Body of pancreas (tissue), 4 donors: ENCODE measurements at regions not wholly inside any gene's neighbourhood (a gene's known extent, or its start where the extent isn't known, plus 50 kb on each side); places are given as distances from the start of the nearest gene placed in this dataset.
"Not testable (repeated sequence)": the region's sequence is repeated elsewhere in the genome, so short reads cannot be mapped to it uniquely, and the experiment has no call there.

Experiments used
- ATAC-seq: fragments of 150-250 bp; one replicate; pipeline ENCODE4 v1.9.1; 2016
- DNase-seq, 4 donors: peaks; one replicate each; pipeline ENCODE4 v3.0.0-alpha.2; 2019
- H3K27ac ChIP-seq, 4 donors: fragments of 200-600 bp; sonication (generic); 1 replicate in 3 of 4; 2 replicates in 1 of 4; pipeline versions ENCODE4 v1.5.1 to v1.6.1; 2016 to 2019; ENCODE audit warnings: mild to moderate bottlenecking in 1 of 4, mixed read lengths in 1 of 4, moderate library complexity in 1 of 4
- H3K27me3 ChIP-seq, 2 donors: fragments of 200-600 bp; sonication (generic); one replicate each; pipeline ENCODE4 v1.6.0; 2016; ENCODE audit warnings: mild to moderate bottlenecking in 1 of 2
- H3K36me3 ChIP-seq, 2 donors: fragments of 200-600 bp; sonication (generic); replicated peaks in 1 of 2; 2 replicates each; pipeline ENCODE4 v1.5.1; 2016; ENCODE audit warnings: low read depth in 2 of 2; ENCODE audit not compliant: insufficient read depth in 1 of 2
- H3K4me1 ChIP-seq: fragments of 200-600 bp; sonication (generic); one replicate; pipeline ENCODE4 v1.6.0; 2016
- H3K4me3 ChIP-seq, 2 donors: fragments of 200-600 bp; sonication (generic); 1 replicate in 1 of 2; 2 replicates in 1 of 2; pipeline ENCODE4 v1.5.1; 2016 to 2019
- H3K9me3 ChIP-seq, 3 donors: fragments of 200-600 bp; sonication (generic); 1 replicate in 2 of 3; 2 replicates in 1 of 3; pipeline ENCODE4 v1.5.1; 2016
- POLR2A ChIP-seq, 3 donors: fragments of 450-650 bp; IDR thresholded peaks; one replicate each; pipeline ENCODE4 v1.6.1; 2016; ENCODE audit warnings: antibody characterized with exemption in 3 of 3, mild to moderate bottlenecking in 2 of 3
- WGBS, 2 donors: methylation state at CpG; one replicate each; pipeline ENCODE4 v1.1.5; 2017; 5-methylcytosine and 5-hydroxymethylcytosine counted together
- intact Hi-C: fragments of 100-400 bp; cut with DNase I; formaldehyde crosslinking; loops from one replicate; pipeline ENCODE4 v1.15.1; 2023
- TF ChIP-seq, protein P1 (sequence below), 7 experiments: fragments of 450-650 bp in 4 of 7; fragments of 200-600 bp in 3 of 7; sonication (generic) in 3 of 7; IDR thresholded peaks; one replicate each; pipeline ENCODE4 v1.5.1; 2016 to 2019; ENCODE audit warnings: antibody characterized with exemption in 7 of 7

DNA sequence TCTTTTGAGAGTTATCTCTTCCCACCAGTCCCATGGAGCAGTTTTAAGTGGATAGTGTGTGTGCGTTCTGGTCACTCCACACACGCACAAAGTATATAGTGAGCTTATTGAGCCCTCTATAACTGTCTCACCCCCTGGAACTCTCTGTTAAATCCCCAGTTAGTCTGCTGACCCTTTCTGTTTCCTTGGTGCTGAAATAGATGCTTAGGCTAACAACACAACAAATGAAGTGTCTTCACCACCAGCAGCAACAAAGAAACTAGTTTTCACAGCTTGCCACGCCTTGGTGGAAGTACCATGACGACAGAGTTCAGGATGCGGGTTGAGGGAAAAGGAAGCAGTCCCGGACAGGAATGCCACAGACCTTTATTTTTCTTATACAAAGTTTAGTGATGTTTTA lies 203.5 kb upstream of the TMEFF2 start:
- Histone ChIP-seq H3K4me3 (no peak overlapping the region), H3K27ac (no peak overlapping the region), H3K9me3 (no peaks in the 10 kb centered on the region), H3K27me3 (no peaks in the 10 kb centered on the region), H3K36me3 (no peaks in the 10 kb centered on the region), H3K4me1 (no peaks in the 10 kb centered on the region)
- ATAC-seq = no peak
- DNase-seq = no peak
- TF ChIP-seq POLR2A (IDR thresholded peaks at IDR 0.05) = no peak
- TF ChIP-seq, protein P1, sequence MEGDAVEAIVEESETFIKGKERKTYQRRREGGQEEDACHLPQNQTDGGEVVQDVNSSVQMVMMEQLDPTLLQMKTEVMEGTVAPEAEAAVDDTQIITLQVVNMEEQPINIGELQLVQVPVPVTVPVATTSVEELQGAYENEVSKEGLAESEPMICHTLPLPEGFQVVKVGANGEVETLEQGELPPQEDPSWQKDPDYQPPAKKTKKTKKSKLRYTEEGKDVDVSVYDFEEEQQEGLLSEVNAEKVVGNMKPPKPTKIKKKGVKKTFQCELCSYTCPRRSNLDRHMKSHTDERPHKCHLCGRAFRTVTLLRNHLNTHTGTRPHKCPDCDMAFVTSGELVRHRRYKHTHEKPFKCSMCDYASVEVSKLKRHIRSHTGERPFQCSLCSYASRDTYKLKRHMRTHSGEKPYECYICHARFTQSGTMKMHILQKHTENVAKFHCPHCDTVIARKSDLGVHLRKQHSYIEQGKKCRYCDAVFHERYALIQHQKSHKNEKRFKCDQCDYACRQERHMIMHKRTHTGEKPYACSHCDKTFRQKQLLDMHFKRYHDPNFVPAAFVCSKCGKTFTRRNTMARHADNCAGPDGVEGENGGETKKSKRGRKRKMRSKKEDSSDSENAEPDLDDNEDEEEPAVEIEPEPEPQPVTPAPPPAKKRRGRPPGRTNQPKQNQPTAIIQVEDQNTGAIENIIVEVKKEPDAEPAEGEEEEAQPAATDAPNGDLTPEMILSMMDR (IDR thresholded peaks at IDR 0.05) = no peak
- intact Hi-C loops = no loop called here
- WGBS, 2 donors = 63 to 66% methylated on average over 6 of the region's 6 CpGs

DNA sequence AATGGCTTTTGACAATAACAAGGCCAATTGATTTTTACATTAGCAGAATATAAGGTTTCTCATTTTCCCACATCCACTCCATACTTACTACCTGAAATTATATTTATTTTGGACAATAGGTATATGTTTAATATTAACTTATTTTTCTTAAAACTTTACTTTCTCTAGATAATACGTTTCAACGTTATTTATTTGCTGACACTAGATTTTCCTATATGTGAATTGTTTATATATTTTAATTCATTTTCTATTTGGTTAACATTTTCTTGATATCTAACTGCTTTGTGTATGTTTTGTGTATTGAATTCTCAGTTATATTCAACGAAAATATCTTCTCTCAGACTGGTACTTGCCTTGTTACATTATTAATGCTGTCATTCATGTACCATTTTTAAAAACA lies 199.9 kb upstream of the TMEFF2 start:
- intact Hi-C loops = no loop called here
- DNase-seq (no peak), ATAC-seq (no peak)
- no peaks in the 10 kb centered on the region for H3K9me3 ChIP-seq
- TF ChIP-seq POLR2A (IDR thresholded peaks at IDR 0.05) = no peak
- TF ChIP-seq, protein P1 (IDR thresholded peaks at IDR 0.05) = no peak
- H3K4me1 ChIP-seq = no peaks in the 10 kb centered on the region
- no peak overlapping the region for H3K27ac ChIP-seq
- no peaks in the 10 kb centered on the region for H3K36me3 ChIP-seq
- no peak overlapping the region for H3K4me3 ChIP-seq
- H3K27me3 ChIP-seq = no peaks in the 10 kb centered on the region
- WGBS, 2 donors = 63 to 74% methylated on average over 3 of the region's 3 CpGs

DNA sequence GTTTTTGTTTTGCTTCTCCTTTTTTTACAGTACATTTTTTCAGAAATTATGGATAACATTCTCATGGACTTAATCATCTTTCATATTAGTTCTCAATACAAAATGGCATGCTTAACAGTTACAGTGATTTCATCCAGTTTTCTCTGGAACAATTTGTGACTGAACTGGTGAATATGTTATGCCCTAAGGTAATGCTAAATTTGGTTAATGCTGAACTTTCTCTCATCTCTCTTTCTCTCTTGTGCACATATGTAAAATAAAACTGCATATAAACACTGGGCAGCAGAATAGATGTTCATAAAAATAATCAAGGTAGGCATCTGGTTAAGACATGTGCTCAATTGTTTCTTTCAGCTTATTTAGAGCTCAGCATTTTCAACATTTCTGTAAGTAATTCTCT lies 196.3 kb upstream of the TMEFF2 start:
- DNase-seq = no peak
- Histone ChIP-seq H3K27ac (no peak overlapping the region), H3K36me3 (no peaks in the 10 kb centered on the region), H3K4me3 (no peak overlapping the region), H3K9me3 (no peaks in the 10 kb centered on the region), H3K4me1 (no peaks in the 10 kb centered on the region), H3K27me3 (no peaks in the 10 kb centered on the region)
- ATAC-seq = no peak
- intact Hi-C loops = no loop called here
- TF ChIP-seq, protein P1 (IDR thresholded peaks at IDR 0.05) = no peak
- TF ChIP-seq POLR2A (IDR thresholded peaks at IDR 0.05) = no peak

DNA sequence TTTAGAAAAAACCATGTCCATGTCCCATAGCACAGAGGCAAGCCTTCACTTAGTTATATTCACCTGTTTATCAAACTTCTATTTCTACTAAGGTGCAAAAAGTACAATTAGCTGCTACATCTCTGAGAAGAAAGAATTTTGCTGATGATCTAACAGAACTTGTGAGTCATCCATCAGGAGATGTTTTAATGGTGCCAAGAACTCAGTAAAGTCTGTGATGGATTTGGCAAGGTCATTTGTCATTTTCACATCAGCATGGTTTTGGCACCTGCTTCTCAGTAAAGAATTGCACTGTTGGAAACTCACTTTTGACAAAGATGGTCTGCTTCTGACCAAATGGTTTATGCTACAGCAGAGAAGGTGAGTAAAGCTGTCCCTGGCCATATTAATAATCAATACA lies 195.7 kb upstream of the TMEFF2 start:
- Histone ChIP-seq H3K36me3 (no peaks in the 10 kb centered on the region), H3K4me1 (no peaks in the 10 kb centered on the region), H3K9me3 (no peaks in the 10 kb centered on the region), H3K27me3 (no peaks in the 10 kb centered on the region), H3K4me3 (no peak overlapping the region), H3K27ac (no peak overlapping the region)
- intact Hi-C loops = no loop called here
- ATAC-seq (no peak), DNase-seq (no peak)
- TF ChIP-seq, protein P1 (IDR thresholded peaks at IDR 0.05) = no peak
- no peak for TF ChIP-seq POLR2A (IDR thresholded peaks at IDR 0.05)

DNA sequence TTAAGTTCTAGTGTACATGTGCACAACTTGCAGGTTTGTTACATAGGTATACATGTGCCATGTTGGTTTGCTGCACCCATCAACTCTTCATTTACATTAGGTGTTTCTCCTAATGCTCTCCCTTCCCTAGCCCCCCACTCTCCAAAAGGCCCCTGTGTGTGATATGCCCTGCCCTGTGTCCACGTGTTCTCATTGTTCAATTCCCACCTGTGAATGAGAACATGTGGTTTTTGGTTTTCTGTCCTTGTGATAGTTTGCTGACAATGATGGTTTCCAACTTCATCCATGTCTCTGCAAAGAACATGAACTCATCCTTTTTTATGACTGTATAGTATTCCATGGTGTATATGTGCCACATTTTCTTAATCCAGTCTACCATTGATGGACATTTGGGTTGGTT lies 189.5 kb upstream of the TMEFF2 start:
- 81 to 94% methylated on average over 1 of the region's 1 CpG for WGBS, 2 donors
- H3K4me1 ChIP-seq, H3K9me3 ChIP-seq, H3K4me3 ChIP-seq, H3K27ac ChIP-seq, intact Hi-C loops, DNase-seq, ATAC-seq, H3K27me3 ChIP-seq, H3K36me3 ChIP-seq: not testable (repeated sequence)
